Activated CD4-positive, alpha-beta memory T cell treated with anti-CD3 and anti-CD28 coated beads for 36 hours (primary cell): ENCODE measurements at regions not wholly inside any gene's neighbourhood (a gene's known extent, or its start where the extent isn't known, plus 50 kb on each side); places are given as distances from the start of the nearest gene placed in this dataset.

Experiments used
- CTCF ChIA-PET: fragments of 350-600 bp; sonication (Branson Sonifier 250); formaldehyde crosslinking; loops from one replicate; lab custom pipeline; 2021; ENCODE audit warnings: antibody characterized with exemption, inconsistent platforms; lab: Charles Lee
- POLR2A ChIA-PET: fragments of 350-600 bp; sonication (Branson Sonifier 250); formaldehyde crosslinking; loops from one replicate; lab custom pipeline; 2021; ENCODE audit warnings: antibody characterized with exemption; lab: Charles Lee
- DNase-seq: peaks from one replicate; pipeline ENCODE4 v3.0.0-alpha.2; 2020
- H3K27ac Mint-ChIP-seq: one replicate; pipeline ENCODE4 v1.8.0; 2021; ENCODE audit warnings: mixed read lengths
- H3K27me3 Mint-ChIP-seq: one replicate; pipeline ENCODE4 v1.8.0; 2021; ENCODE audit warnings: mixed read lengths
- H3K36me3 Mint-ChIP-seq: one replicate; pipeline ENCODE4 v1.8.0; 2021; ENCODE audit warnings: mixed read lengths
- H3K4me1 Mint-ChIP-seq: one replicate; pipeline ENCODE4 v1.8.0; 2021; ENCODE audit warnings: low read depth, mixed read lengths
- H3K4me3 Mint-ChIP-seq: one replicate; pipeline ENCODE4 v1.8.0; 2021; ENCODE audit warnings: mild to moderate bottlenecking, mixed read lengths
- H3K9me3 Mint-ChIP-seq: one replicate; pipeline ENCODE4 v1.8.0; 2021; ENCODE audit warnings: mixed read lengths
- intact Hi-C: fragments of 100-400 bp; cut with micrococcal nuclease; formaldehyde crosslinking; loops from one replicate; pipeline ENCODE4 v1.15.1; 2023

DNA sequence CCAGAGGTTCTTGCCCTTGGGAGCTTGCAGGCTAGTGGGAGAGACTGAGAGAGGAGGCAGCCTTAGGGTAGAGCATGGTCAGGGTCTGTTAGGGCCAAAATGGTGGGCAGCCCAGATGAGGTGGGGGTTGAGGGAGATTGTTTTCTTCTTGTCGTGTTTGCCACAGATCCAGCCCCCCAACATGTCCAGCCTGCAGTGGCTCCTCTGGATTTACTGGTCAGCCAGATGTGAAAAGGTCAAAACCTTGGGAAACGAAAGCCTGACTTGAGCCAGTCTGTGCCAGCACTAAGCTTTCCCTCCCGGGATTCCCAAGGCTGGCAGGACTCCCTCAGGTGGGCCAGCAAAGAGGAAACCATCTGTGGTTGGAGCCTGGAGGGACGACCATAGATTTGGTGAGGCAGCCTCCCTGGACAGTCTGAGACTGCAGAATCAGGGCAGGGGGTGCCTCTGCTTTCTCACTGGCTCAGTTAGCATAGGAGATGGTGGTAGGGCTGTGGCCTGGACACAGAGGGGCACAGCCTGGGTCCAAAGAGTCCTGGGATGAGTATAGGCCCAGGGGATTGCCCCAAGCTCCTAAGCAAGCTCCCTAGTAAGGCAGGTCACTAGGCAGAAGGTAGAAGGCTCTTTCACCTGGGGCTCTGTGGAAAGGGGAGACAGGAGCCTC, 51.2 kb upstream of the PRR23C start:
- intact Hi-C loops = no loop called here
- Mint-ChIP-seq H3K4me3 (no peak overlapping the region), H3K36me3 (no peaks in the 10 kb centered on the region), H3K9me3 (peaks cover 9% of the 10 kb centered on the region), H3K4me1 (no peaks in the 10 kb centered on the region), H3K27ac (no peak overlapping the region), H3K27me3 (peaks cover 8% of the 10 kb centered on the region)
- POLR2A ChIA-PET = no interaction called here
- no peak for DNase-seq
- CTCF ChIA-PET = interaction anchor here (0.7 kb wide), 1 partner anchor 233 kb away, joined by 3 read pairs; no protein-coding TSS in a partner anchor

DNA sequence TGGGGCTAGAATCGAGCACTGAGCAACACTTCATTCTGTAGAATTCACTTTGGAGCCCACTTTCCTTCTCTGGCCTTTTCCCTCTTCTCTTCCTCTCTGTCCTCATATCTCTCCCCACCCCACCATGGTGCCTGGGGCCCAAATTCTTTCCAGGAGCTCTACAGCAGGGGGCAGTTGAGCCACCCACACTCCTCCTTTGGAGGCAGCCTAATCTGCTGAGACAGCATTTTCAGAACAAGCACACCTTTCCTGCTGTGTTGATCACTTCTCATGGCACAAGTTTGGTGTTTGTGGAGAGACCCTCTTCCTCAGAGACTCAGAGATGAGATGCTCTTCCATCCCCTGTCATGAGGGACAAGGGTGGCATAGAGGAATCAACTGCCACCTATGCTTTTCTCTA, 52.0 kb upstream of the PRR23C start:
- ChIA-PET POLR2A (no interaction called here), CTCF (interaction anchor here (1.1 kb wide), 1 partner anchor 15 kb away, joined by 5 read pairs; no protein-coding TSS in a partner anchor)
- H3K4me1 Mint-ChIP-seq = no peaks in the 10 kb centered on the region
- intact Hi-C loops = no loop called here
- no peak overlapping the region for H3K27ac Mint-ChIP-seq
- H3K9me3 Mint-ChIP-seq = peaks cover 9% of the 10 kb centered on the region
- H3K27me3 Mint-ChIP-seq = peaks cover 8% of the 10 kb centered on the region
- no peak for DNase-seq
- no peaks in the 10 kb centered on the region for H3K36me3 Mint-ChIP-seq
- H3K4me3 Mint-ChIP-seq = no peak overlapping the region

DNA sequence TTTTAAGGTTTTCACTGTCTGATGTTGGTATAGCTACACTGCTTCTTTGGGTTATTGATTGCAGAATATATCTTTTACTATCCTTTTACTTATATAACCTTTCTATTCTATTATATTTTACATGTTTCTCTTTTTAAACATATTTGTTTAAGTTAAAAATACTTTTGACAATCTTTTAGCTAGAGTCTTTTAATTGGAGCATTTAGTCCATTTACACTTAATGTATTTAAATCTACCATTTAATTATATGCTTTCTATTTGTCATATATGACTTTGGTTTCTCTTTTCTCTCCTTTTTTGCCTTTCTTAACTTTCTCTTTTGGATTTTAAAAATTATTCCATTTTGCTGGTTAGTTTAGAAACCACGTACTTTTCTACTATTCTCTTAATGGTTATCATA, 53.7 kb upstream of the PRR23C start:
- H3K36me3 Mint-ChIP-seq = no peaks in the 10 kb centered on the region
- CTCF ChIA-PET = no interaction called here

DNA sequence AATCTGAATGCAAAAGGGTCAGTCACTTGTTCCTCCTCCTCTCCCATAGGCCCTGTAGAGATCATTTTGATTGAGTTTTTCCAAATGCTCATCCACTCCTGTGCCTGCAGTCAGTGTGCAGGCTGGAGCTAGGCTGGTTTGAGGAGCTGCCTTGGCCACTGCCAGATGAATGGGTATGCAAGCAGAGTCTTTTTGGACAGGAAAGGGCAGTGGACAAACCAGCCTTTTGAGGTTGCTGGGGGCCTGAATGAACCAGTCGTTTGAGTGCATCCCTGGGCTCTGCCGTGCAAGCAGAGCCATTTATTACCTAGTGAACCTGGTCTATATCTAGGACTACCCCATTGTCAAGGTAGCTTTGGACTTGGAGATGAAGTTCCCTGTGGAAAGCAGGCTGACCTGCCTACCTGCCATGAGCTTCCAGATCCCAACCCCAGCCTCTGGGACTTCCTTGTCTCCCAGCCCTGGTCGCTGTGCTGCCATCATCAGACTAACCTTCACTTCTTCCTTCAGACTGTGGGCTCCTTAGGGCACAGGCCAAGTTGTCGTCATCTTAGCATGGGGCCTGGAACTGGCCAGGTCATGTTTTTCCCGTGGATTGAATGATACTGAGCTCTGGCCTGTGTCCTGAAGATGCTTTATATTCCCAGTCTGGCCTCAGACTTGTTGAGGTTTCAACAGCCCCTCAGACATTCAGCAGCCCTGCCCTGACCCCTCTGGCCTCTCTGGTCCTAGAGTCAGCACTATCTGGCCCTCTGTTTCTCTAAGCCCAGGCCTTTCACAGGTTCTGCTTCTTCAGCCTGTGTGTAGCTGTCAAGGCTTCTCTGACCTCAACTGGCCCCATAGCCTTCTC, 55.5 kb upstream of the PRR23C start:
- H3K9me3 Mint-ChIP-seq = peaks cover 2% of the 10 kb centered on the region
- no peaks in the 10 kb centered on the region for H3K36me3 Mint-ChIP-seq
- CTCF ChIA-PET = interaction anchor here (3.9 kb wide), 1 partner anchor 12 kb away, joined by 25 read pairs; no protein-coding TSS in a partner anchor
- H3K4me3 Mint-ChIP-seq = no peak overlapping the region
- no peaks in the 10 kb centered on the region for H3K4me1 Mint-ChIP-seq
- POLR2A ChIA-PET = no interaction called here
- no peak for DNase-seq
- H3K27ac Mint-ChIP-seq = no peak overlapping the region
- intact Hi-C loops = no loop called here
- peaks cover 2% of the 10 kb centered on the region for H3K27me3 Mint-ChIP-seq

More for the DNA sequence above, 53.7 kb upstream of the PRR23C start:
- no peak overlapping the region for H3K27ac Mint-ChIP-seq
- POLR2A ChIA-PET = no interaction called here
- intact Hi-C loops = no loop called here
- H3K27me3 Mint-ChIP-seq = peaks cover 6% of the 10 kb centered on the region
- no peak for DNase-seq
- peaks cover 2% of the 10 kb centered on the region for H3K9me3 Mint-ChIP-seq
- no peaks in the 10 kb centered on the region for H3K4me1 Mint-ChIP-seq
- H3K4me3 Mint-ChIP-seq = no peak overlapping the region

DNA sequence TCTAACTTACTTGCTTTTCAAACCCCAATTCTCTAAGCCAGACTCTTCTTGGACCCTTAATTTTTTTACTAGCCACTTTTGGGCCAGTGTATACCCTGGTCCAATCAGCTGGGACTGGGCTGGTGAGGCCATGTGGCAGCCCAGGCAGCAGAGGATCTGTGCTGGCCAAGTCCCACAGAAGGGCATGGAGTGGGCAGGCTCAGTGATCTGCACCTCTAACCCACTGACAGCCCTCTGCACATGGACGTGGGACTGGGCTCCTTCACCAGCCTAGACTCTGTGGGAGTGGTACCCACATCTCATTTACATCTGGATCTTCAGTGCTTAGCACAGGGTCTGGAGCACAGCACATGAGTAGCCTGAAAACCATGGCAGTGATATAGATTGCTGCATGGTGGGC, 56.1 kb upstream of the PRR23C start:
- no peak for DNase-seq
- H3K36me3 Mint-ChIP-seq = no peaks in the 10 kb centered on the region
- H3K4me3 Mint-ChIP-seq = no peak overlapping the region
- peaks cover 2% of the 10 kb centered on the region for H3K9me3 Mint-ChIP-seq
- intact Hi-C loops = no loop called here
- H3K4me1 Mint-ChIP-seq = no peaks in the 10 kb centered on the region
- no peak overlapping the region for H3K27ac Mint-ChIP-seq
- H3K27me3 Mint-ChIP-seq = no peaks in the 10 kb centered on the region
- ChIA-PET CTCF (interaction anchor here (3.9 kb wide), 1 partner anchor 11 kb away, joined by 25 read pairs; no protein-coding TSS in a partner anchor), POLR2A (no interaction called here)

DNA sequence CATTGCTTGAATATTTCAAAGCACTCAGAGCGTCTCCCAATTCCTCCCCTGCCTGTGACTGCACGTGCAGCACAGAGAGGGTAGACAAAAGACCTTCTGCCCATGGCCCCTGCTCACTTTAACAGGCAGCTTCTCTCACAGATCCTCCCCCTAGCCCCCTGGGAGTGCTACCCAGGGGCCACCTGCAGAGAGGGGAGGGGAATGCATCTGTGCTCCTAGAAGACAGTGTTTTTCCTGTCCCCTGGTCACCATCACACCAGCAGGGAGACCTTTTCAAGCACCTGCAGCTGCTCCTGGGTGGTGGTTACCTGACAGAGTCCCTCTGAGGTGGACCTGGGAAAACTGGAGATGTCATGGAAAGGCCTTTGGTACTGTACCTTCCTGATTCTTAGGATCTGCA, 56.7 kb upstream of the PRR23C start:
- intact Hi-C loops = no loop called here
- Mint-ChIP-seq H3K9me3 (peaks cover 2% of the 10 kb centered on the region), H3K27ac (no peak overlapping the region), H3K4me3 (no peak overlapping the region), H3K27me3 (no peaks in the 10 kb centered on the region), H3K4me1 (no peaks in the 10 kb centered on the region), H3K36me3 (no peaks in the 10 kb centered on the region)
- POLR2A ChIA-PET = no interaction called here
- CTCF ChIA-PET = interaction anchor here (3.9 kb wide), 1 partner anchor 11 kb away, joined by 25 read pairs; no protein-coding TSS in a partner anchor
- no peak for DNase-seq

DNA sequence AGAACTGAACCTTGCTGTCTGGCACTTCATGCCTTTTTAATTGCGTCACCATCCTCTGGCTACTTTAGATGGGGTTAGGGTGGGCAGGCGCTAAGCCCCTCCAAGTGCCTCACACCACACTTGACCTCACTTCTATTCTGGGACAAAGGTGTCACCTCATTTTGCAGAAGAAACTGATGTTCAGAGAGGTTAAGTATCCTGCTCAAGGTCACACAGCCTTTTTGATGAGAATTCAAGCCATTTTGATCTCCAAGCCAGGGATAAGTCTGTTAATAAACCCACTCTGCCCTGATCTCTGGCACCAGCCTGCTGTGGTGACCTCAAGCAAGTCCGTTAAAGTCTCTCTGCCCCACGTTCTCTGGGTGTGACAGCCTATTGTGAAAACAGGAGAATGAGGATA, 58.8 kb upstream of the PRR23C start:
- Mint-ChIP-seq H3K27me3 (no peaks in the 10 kb centered on the region), H3K4me1 (no peaks in the 10 kb centered on the region), H3K4me3 (no peak overlapping the region), H3K27ac (no peak overlapping the region), H3K9me3 (peaks cover 2% of the 10 kb centered on the region), H3K36me3 (no peaks in the 10 kb centered on the region)
- ChIA-PET POLR2A (no interaction called here), CTCF (interaction anchor here (3.9 kb wide), 1 partner anchor 9 kb away, joined by 25 read pairs; no protein-coding TSS in a partner anchor)
- DNase-seq = no peak
- intact Hi-C loops = no loop called here

DNA sequence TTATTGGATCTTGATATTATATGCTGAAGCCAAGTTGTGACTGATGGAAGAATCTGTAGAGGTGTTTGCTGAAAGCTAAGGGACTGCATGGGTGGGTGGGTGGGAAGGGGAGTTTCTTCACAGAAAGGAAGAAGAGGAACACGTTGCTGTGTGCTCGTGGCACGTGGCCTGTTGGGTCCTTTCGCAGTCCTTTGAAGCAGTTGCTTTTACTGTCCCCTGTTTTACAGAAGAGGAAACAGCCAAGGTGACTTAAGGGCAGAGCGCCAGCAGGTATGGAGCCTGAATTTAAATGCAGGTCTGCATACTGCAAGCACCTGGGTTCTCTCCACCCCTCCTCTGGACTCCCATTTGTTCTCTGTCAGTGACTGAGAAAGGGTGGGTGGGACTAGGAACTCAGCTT, 59.4 kb upstream of the PRR23C start:
- intact Hi-C loops = no loop called here
- DNase-seq = no peak
- POLR2A ChIA-PET = no interaction called here
- H3K27me3 Mint-ChIP-seq = no peaks in the 10 kb centered on the region
- no peaks in the 10 kb centered on the region for H3K9me3 Mint-ChIP-seq
- CTCF ChIA-PET = no interaction called here
- H3K27ac Mint-ChIP-seq = no peak overlapping the region
- no peaks in the 10 kb centered on the region for H3K4me1 Mint-ChIP-seq
- no peak overlapping the region for H3K4me3 Mint-ChIP-seq
- no peaks in the 10 kb centered on the region for H3K36me3 Mint-ChIP-seq

DNA sequence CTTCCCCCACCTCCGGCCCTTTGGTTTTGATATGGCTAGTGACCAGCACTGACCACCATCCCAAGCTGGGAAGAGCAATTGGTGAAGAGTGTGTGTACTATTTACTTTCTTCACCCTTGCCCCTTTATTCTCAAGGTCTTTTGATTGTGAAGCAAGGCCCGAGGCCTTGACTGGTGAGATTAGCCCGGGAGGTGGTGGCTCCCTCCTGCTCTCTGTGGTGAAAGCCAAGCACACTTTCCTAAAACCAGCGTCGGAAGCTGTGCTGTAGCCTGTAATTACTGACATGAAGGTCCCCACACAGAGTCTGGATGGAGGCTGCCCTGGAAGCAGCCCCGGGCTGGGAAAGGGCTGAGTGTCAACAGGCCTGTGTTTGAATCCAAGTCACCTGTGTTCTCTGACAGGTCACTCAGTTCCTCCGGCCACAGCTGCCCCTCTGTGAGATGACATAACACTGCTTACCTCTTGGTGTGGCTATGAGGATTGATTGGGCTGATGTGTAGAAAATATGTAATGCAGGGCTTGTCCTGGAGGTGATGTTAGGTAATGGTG, 60.5 kb upstream of the PRR23C start:
- intact Hi-C loops = no loop called here
- CTCF ChIA-PET = no interaction called here
- Mint-ChIP-seq H3K27me3 (no peaks in the 10 kb centered on the region), H3K36me3 (no peaks in the 10 kb centered on the region), H3K9me3 (no peaks in the 10 kb centered on the region), H3K27ac (no peak overlapping the region), H3K4me1 (no peaks in the 10 kb centered on the region), H3K4me3 (no peak overlapping the region)
- POLR2A ChIA-PET = no interaction called here
- DNase-seq = no peak

DNA sequence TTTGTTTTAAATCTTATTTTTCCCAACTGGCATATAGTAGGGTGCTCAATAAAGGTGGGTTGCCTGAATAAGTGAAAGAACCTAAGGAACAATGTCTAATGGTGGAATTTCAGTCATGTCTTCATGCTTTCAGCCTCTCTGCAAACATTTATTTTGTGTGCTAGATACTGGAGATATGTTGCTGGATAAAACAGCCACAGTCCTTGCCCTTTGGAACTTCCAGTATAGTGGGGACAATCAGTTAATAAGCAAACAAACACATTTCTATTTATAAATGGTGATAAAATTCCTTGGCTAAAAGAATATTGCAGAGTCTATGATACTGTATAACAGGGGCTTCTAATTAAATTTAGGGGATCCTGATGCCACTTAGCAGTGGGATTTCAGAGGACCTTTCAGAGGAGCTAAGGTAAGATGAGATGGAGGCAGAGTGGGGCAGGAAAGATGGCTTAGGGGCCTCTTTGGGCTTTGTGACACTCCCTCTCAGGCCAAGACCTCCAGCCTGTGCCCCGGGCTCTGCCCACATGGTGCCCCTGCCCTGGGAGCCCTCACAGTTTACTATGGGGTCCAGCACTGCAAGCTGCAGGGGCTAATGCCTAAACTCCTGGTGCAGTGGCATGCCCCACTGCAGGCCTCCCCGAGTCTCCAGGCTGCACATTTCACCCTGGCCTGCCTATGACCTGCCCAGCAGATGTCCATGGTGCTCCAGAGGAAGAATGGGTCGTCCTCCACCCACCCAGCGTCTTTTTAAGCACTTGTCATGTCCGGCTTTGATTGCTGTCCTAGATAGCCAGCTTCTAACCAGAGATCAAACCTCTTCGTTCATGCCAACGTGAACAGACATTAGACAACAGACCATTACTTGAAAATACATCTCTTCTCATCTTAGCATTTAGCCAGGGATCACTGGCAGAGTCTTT, 61.6 kb upstream of the PRR23C start:
- Mint-ChIP-seq H3K9me3 (no peaks in the 10 kb centered on the region), H3K4me1 (peaks cover 1% of the 10 kb centered on the region), H3K36me3 (no peaks in the 10 kb centered on the region), H3K27ac (no peak overlapping the region), H3K27me3 (no peaks in the 10 kb centered on the region), H3K4me3 (no peak overlapping the region)
- no peak for DNase-seq
- ChIA-PET CTCF (no interaction called here), POLR2A (no interaction called here)
- intact Hi-C loops = no loop called here

DNA sequence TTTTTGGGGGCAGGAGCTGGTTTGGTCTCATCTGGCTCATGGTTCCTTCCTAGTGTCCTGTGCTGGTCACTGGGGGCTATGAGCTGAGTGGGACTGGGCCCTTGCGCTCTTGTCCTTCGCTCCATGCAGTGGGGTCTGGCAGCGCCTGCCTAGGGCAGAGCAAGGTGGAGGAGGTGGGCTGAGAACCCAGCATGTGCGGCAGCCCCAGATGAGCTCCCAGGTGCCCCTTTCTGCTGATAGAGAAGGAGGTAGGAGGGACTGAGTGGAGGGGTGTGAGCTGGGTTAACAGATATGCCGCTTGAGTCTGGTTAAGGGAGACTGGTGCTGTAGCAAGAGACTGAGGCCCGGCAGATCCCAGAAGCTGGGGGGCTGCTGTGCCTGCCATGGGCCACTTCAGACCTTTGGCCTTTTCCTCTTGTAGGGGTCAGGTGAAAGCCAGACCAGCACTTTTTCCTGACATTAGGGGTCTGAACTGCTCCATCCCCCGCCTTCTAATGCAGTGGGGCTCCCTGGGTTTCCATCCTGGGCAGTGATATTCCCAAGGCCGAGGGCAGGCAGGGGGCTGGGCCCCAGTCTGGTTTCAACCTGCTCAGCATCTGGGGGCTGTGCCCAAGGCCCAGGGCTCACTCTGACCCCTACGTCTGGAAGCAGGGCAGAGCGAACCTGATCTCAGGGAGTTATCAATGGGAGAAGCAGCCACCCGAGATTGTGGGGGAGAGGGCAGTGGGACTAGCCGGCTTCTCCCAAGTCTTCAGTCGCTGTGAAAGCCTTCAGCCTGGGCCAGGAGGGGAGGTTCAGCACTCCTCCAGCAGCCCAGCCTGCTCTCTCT, 62.9 kb upstream of the PRR23C start:
- no peak overlapping the region for H3K27ac Mint-ChIP-seq
- intact Hi-C loops = no loop called here
- no peaks in the 10 kb centered on the region for H3K27me3 Mint-ChIP-seq
- H3K4me3 Mint-ChIP-seq = no peak overlapping the region
- no peaks in the 10 kb centered on the region for H3K36me3 Mint-ChIP-seq
- no peak for DNase-seq
- CTCF ChIA-PET = no interaction called here
- H3K9me3 Mint-ChIP-seq = no peaks in the 10 kb centered on the region
- POLR2A ChIA-PET = no interaction called here
- peaks cover 1% of the 10 kb centered on the region for H3K4me1 Mint-ChIP-seq
